Mammary epithelial cell (primary cell): ENCODE measurements at regions not wholly inside any gene's neighbourhood (a gene's known extent, or its start where the extent isn't known, plus 50 kb on each side); places are given as distances from the start of the nearest gene placed in this dataset.

ENCODE experiments used
- EZH2 ChIP-seq: IDR thresholded peaks from 2 replicates; pipeline ENCODE4 v1.6.1; 2012; ENCODE audit warnings: low read length, inconsistent platforms, borderline replicate concordance
- TF ChIP-seq, protein P1 (sequence below), 2 donors: IDR thresholded peaks in 1 of 2; conservative IDR thresholded peaks in 1 of 2; 2 replicates each; pipeline ENCODE4 v1.5.1; 2011 to 2012; ENCODE audit warnings: inconsistent platforms in 2 of 2, low read length in 2 of 2, mild to moderate bottlenecking in 2 of 2, control low read depth in 1 of 2, low read depth in 1 of 2; ENCODE audit not compliant: insufficient read depth in 1 of 2; ENCODE audit errors: extremely low read depth in 1 of 2

DNA sequence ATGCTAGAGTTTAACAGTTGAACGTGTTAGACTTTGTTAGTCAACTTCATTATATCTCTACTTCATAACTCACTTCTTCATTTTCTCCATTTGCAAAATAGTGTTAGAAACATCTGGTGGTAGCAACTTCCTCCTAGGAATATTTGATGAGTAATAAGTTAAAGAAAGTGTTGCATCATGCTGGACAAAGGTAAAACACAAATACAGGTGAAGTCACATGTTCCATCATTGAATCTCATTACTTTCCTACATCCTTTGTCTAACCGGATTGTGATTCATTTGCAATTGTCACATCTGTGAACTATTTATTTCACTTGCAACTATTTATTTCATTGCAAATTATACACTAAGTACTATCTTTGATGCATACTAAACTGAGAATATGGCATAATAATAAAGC is 186.5 kb downstream of the TUSC7 start:
- TF ChIP-seq, protein P1, sequence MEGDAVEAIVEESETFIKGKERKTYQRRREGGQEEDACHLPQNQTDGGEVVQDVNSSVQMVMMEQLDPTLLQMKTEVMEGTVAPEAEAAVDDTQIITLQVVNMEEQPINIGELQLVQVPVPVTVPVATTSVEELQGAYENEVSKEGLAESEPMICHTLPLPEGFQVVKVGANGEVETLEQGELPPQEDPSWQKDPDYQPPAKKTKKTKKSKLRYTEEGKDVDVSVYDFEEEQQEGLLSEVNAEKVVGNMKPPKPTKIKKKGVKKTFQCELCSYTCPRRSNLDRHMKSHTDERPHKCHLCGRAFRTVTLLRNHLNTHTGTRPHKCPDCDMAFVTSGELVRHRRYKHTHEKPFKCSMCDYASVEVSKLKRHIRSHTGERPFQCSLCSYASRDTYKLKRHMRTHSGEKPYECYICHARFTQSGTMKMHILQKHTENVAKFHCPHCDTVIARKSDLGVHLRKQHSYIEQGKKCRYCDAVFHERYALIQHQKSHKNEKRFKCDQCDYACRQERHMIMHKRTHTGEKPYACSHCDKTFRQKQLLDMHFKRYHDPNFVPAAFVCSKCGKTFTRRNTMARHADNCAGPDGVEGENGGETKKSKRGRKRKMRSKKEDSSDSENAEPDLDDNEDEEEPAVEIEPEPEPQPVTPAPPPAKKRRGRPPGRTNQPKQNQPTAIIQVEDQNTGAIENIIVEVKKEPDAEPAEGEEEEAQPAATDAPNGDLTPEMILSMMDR (conservative IDR thresholded peaks at IDR 0.05 in 1 of 2, IDR thresholded peaks at IDR 0.05 in 1 of 2; ENCODE audit: extremely low read depth in 1 of 2, insufficient read depth in 1 of 2, low read depth in 1 of 2, low read length in 2 of 2): no peak
- TF ChIP-seq EZH2: no peak
